ENCODE measurements at regions not wholly inside any gene's neighbourhood (a gene's known extent, or its start where the extent isn't known, plus 50 kb on each side); places are given as distances from the start of the nearest gene placed in this dataset.

DNA sequence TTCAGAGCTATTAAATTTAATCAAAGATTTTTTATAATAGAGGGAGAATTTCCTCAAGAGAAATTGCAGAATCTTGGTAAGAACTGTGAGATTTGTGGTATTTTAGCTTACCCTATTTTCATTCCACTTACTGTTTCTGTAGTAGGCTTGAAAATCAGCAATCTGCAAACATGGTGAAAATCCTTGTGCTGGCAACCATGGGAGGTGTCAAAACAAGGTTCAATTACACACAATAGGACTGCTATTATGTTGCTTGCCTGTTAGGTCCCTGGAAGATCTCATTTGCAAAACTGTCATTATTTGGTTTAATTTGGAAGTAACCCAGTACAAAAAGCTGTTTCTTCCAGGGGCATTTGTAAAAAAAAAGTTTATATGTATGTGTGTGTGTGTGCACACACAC, 662.8 kb upstream of the SLITRK6 start (continued):
- TF ChIP-seq TOE1 (CRISPR knock-in tag; IDR thresholded peaks at IDR 0.05) (no peak), ZNF205 (CRISPR knock-in tag; IDR thresholded peaks at IDR 0.05) (no peak), FOXM1 (CRISPR knock-in tag; IDR thresholded peaks at IDR 0.05) (no peak), REL (CRISPR knock-in tag; conservative IDR thresholded peaks at IDR 0.05) (no peak), NFIC (IDR thresholded peaks at IDR 0.05; ENCODE audit: low read length) (no peak)
- TF ChIP-seq, protein P1, sequence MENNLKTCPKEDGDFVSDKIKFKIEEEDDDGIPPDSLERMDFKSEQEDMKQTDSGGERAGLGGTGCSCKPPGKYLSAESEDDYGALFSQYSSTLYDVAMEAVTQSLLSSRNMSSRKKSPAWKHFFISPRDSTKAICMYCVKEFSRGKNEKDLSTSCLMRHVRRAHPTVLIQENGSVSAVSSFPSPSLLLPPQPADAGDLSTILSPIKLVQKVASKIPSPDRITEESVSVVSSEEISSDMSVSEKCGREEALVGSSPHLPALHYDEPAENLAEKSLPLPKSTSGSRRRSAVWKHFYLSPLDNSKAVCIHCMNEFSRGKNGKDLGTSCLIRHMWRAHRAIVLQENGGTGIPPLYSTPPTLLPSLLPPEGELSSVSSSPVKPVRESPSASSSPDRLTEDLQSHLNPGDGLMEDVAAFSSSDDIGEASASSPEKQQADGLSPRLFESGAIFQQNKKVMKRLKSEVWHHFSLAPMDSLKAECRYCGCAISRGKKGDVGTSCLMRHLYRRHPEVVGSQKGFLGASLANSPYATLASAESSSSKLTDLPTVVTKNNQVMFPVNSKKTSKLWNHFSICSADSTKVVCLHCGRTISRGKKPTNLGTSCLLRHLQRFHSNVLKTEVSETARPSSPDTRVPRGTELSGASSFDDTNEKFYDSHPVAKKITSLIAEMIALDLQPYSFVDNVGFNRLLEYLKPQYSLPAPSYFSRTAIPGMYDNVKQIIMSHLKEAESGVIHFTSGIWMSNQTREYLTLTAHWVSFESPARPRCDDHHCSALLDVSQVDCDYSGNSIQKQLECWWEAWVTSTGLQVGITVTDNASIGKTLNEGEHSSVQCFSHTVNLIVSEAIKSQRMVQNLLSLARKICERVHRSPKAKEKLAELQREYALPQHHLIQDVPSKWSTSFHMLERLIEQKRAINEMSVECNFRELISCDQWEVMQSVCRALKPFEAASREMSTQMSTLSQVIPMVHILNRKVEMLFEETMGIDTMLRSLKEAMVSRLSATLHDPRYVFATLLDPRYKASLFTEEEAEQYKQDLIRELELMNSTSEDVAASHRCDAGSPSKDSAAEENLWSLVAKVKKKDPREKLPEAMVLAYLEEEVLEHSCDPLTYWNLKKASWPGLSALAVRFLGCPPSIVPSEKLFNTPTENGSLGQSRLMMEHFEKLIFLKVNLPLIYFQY (CRISPR knock-in tag; IDR thresholded peaks at IDR 0.05; ENCODE audit: borderline replicate concordance), result no peak

DNA sequence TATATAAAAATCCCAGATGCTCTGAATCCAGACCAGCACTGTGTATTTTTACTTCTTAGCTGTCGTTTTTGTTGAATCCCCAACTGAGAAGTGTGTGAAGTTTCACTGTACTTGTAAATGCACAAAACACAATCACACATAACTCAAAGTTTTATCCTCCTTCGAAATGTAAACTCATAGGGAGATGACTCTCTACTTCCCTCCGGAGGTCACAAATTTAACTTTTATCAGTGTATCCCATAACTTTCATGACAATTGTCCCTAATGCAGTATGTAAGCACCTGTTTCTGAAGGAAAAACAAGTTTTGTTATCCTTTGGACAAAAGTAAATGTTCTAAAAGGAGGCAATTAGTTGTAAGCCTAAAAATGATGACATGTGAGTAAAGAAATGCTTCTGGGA, 665.0 kb upstream of the SLITRK6 start:
- 0% methylated on average over 3 of the region's 3 CpGs for WGBS (ENCODE audit: low lambda C conversion rate)
- intact Hi-C loops (cut with micrococcal nuclease; ENCODE audit: unreplicated experiment), result no loop called here
- Histone ChIP-seq H3K9me3 (ENCODE audit: low read length) (no peaks in the 10 kb centered on the region), H3K4me2 (ENCODE audit: low read depth, low read length) (no peak overlapping the region), H3K4me3 (replicated peaks in 1 of 3; ENCODE audit: insufficient read depth in 1 of 3, low read depth in 2 of 3, low read length in 3 of 3) (no peak overlapping the region), H3K4me1 (ENCODE audit: insufficient read depth, low read length) (no peaks in the 10 kb centered on the region), H4K20me1 (ENCODE audit: insufficient read depth, low read length) (no peaks in the 10 kb centered on the region), H3K79me2 (ENCODE audit: insufficient read depth, low read length) (no peaks in the 10 kb centered on the region), H3K27me3 (ENCODE audit: control insufficient read depth in 1 of 2, insufficient read depth in 2 of 2, low read length in 2 of 2) (no peaks in the 10 kb centered on the region), H3K9ac (ENCODE audit: insufficient read depth, low read depth, low read length) (no peak overlapping the region), H3K36me3 (replicated peaks in 1 of 2; ENCODE audit: control insufficient read depth in 1 of 2, insufficient read depth in 2 of 2, low read length in 2 of 2) (no peaks in the 10 kb centered on the region), H3K27ac (ENCODE audit: extremely low read length, insufficient read depth, low read length) (no peak overlapping the region), H2AFZ (ENCODE audit: low read length) (no peak overlapping the region)
- no peak for FAIRE-seq
- in situ Hi-C loops (cut with HindIII; ENCODE audit: extremely low pct_ligation_motif_present, low pct_unique_long_range_greater_than_20kb), result no loop called here
- no TSS peak for BruUV-seq (replicated peaks)
- ChIA-PET POLR2A (no interaction called here), CTCF (ENCODE audit: low intra/inter-chr PET ratio, low total read pairs) (no interaction called here)
- no peak for TF ChIP-seq CHCHD3 (CRISPR knock-in tag; IDR thresholded peaks at IDR 0.05)
- TF ChIP-seq JUND (CRISPR knock-in tag; IDR thresholded peaks at IDR 0.05), result no peak
- TF ChIP-seq ZFP1 (CRISPR knock-in tag; IDR thresholded peaks at IDR 0.05), result no peak
- no peak for TF ChIP-seq ONECUT2 (CRISPR knock-in tag; IDR thresholded peaks at IDR 0.05)
- TF ChIP-seq SMAD9 (CRISPR knock-in tag; IDR thresholded peaks at IDR 0.05), result no peak
- no peak for TF ChIP-seq U2AF2 (IDR thresholded peaks at IDR 0.05; ENCODE audit: low read depth, low read length)
- TF ChIP-seq POLR2AphosphoS2 (IDR thresholded peaks at IDR 0.05; ENCODE audit: low read depth, low read length), result no peak
- TF ChIP-seq, protein P2, sequence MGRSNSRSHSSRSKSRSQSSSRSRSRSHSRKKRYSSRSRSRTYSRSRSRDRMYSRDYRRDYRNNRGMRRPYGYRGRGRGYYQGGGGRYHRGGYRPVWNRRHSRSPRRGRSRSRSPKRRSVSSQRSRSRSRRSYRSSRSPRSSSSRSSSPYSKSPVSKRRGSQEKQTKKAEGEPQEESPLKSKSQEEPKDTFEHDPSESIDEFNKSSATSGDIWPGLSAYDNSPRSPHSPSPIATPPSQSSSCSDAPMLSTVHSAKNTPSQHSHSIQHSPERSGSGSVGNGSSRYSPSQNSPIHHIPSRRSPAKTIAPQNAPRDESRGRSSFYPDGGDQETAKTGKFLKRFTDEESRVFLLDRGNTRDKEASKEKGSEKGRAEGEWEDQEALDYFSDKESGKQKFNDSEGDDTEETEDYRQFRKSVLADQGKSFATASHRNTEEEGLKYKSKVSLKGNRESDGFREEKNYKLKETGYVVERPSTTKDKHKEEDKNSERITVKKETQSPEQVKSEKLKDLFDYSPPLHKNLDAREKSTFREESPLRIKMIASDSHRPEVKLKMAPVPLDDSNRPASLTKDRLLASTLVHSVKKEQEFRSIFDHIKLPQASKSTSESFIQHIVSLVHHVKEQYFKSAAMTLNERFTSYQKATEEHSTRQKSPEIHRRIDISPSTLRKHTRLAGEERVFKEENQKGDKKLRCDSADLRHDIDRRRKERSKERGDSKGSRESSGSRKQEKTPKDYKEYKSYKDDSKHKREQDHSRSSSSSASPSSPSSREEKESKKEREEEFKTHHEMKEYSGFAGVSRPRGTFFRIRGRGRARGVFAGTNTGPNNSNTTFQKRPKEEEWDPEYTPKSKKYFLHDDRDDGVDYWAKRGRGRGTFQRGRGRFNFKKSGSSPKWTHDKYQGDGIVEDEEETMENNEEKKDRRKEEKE (IDR thresholded peaks at IDR 0.05), result no peak
- no peak for ATAC-seq
- DNase-seq (ENCODE audit: low spot score), result no peak

Measured in HepG2 (cell line).